GM18870 (cell line): ENCODE measurements at regions not wholly inside any gene's neighbourhood (a gene's known extent, or its start where the extent isn't known, plus 50 kb on each side); places are given as distances from the start of the nearest gene placed in this dataset.
"Not testable (repeated sequence)": the region's sequence is repeated elsewhere in the genome, so short reads cannot be mapped to it uniquely, and the experiment has no call there.

Experiments used
- ATAC-seq: cut with Tn5 transposase; IDR thresholded peaks from one replicate; pipeline ENCODE4 v1.9.1; 2021; ENCODE audit warnings: moderate library complexity; ENCODE audit not compliant: unreplicated experiment

- ATAC-seq, result no peak
Observed at GRCh38 chr15:79738143-79738542, 158.7 kb downstream of the MTHFS start.

DNA sequence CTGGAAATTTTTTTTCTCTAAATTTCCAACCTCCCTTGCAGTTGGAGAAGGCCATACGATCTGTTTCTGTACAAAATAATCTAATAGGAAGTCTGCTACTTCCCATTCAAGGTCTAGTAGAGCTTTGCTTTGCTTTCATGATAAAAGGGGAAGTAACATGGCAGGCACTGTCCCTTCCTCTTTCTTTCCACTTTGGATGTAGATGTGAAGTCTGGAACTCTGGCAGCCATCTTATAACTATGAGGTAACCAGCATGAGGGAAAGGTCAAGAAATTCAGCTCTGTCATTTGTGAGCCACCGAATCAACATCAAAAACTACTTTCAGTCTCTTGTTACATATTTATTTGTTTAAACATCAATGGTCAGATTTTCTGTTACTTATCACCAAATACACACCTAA lies 156.3 kb downstream of the MTHFS start:
- ATAC-seq, result no peak

DNA sequence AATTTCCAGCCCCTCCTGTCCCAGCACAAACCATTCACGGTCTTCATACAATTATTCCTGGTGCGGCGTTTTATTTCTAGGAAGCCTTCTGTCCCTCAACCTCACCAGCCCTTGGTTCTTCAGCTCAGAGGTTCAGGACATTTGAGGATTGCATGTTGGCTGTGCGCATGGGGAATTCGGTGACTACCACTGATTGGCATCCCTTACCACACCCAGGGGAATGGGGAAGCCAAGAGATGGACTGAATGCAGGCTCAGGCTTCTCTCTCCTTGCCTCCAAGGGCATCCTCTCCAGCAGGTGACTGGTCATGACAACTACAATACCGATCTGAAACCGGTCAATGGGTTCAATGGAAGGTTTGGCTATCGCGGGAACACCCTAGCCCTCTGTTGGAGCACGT lies 153.8 kb downstream of the MTHFS start:
- no peak for ATAC-seq

GRCh38 chr15:79744485-79744884 lies 152.3 kb downstream of the MTHFS start:
- not testable (repeated sequence) for ATAC-seq

- no peak for ATAC-seq
Observed at GRCh38 chr15:79756365-79756764, 140.4 kb downstream of the MTHFS start.

GRCh38 chr15:79765081-79765480 lies 131.7 kb downstream of the MTHFS start:
- ATAC-seq, result no peak

GRCh38 chr15:79769069-79769481 lies 127.7 kb downstream of the MTHFS start:
- ATAC-seq, result no peak

DNA sequence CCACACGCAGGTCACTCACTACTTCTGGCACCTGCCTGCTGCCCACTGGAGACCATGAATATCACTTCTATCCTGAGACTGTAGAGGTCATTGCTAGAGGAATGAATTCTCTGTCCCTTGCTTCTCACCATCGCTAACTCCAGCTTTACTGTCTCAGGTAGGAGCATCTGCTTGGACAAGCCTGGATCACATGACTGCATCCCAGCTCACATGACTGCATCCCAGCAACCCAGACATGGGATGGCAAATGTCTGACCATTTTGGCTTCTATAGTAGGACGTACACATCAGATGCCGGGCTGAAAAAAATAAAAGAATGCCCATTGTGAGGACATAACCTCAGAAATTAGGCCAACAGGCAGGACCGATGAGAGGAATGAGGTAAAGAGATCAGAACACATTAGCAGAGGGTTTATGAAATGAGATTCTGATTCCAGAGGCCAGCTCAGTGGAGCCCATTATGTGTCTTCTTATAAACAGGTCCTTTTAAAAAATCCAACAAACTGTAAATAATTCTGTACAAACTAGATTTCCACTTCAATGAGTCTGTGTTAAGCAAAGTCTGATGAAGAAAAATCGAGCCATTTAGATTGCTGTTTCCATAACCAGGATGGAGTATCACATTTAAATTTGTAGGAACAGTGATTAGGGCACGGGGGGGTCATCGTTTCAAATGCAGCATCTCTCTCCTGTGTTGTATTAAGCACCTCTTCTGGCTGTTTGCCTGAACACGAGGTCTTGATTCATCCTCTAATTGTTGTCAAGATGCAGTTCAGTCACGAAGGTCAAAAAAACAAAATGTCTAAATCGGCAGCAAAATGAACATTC lies 126.7 kb downstream of the MTHFS start:
- ATAC-seq, result no peak

DNA sequence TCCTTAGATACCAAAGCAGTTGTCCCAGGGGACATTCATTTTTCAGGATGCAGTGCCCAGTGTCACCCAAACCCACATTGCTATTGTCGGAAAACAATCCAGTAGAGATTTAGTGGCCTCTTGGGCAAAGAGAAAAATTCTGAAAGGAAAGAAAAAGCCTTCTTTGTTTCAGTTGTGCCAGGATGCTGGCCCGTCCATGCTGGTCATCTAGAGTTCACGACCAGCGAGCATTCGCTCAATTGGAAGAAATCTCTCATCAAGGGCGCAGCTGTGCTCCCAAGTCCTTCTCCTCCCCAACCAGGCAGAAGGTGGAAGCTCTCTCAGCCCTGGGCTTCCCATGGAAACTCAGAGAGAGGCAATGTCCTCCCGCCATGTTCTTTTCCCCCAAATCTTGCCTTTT lies 123.7 kb downstream of the MTHFS start:
- ATAC-seq, result no peak

GRCh38 chr15:79775821-79776220 lies 121.0 kb downstream of the MTHFS start:
- no peak for ATAC-seq

GRCh38 chr15:79777916-79778315 lies 118.9 kb downstream of the MTHFS start:
- ATAC-seq, result no peak

- no peak for ATAC-seq
Observed at GRCh38 chr15:79778378-79778990, 118.3 kb downstream of the MTHFS start.

GRCh38 chr15:79779746-79780145 lies 117.1 kb downstream of the MTHFS start:
- no peak for ATAC-seq

DNA sequence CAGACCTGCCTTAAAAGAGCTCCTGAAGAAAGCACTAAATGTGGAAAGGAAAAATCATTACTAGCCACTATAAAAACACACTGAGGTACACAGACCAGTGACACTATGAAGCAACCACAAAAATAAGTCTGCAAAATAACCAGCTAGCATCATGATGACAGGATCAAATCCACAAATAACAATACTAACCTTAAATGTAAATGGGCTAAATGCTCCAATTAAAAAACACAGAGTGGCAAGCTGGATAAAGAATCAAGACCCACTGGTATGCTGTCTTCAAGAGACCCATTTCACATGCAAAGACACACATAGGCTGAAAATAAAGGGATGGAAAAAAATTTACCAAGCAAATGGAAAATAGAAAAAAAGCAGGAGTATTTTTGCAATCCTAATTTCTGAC lies 114.5 kb downstream of the MTHFS start:
- ATAC-seq, result not testable (repeated sequence)
